ENCODE measurements at regions not wholly inside any gene's neighbourhood (a gene's known extent, or its start where the extent isn't known, plus 50 kb on each side); places are given as distances from the start of the nearest gene placed in this dataset.

DNA sequence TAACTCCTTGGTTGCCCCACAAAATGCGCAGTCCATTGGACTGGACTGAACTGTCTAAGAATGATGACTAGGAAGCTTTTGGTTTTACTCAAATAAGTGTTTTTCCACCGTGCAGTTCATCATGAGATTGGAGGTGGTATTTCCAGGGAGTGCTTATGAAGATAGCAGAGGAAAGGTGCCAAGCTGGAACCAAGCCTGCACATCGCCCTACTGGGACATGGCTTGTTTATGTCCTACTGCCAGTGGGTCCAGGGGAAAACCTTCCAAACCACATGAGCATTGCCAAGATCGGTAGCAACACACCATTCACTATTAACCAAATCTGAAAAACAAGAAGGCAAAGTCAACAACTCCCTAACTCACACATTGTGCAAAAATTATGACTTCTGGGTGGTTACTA, 54.7 kb upstream of the DSCAM start:
- Histone ChIP-seq H3K27me3 (ENCODE audit: control insufficient read depth in 5 of 5, insufficient read depth in 4 of 5, low read length in 5 of 5) (peaks cover 0 to 5% (median 0%) of the 10 kb centered on the region in 5 donors), H3K4me3 (ENCODE audit: low read depth in 1 of 5, low read length in 5 of 5) (no peak overlapping the region), H3K9ac (ENCODE audit: low read length in 5 of 5) (no peak overlapping the region), H3K4me1 (ENCODE audit: control insufficient read depth in 5 of 5, insufficient read depth in 5 of 5, low read length in 5 of 5) (peaks cover 0 to 4% (median 0%) of the 10 kb centered on the region in 5 donors), H3K9me3 (ENCODE audit: control insufficient read depth in 5 of 5, low read length in 5 of 5) (peaks cover 0 to 11% (median 6%) of the 10 kb centered on the region in 5 donors), H3K27ac (ENCODE audit: low read depth, low read length) (no peak overlapping the region), H3K36me3 (ENCODE audit: control insufficient read depth in 5 of 5, insufficient read depth in 5 of 5, low read length in 5 of 5) (no peaks in the 10 kb centered on the region)

DNA sequence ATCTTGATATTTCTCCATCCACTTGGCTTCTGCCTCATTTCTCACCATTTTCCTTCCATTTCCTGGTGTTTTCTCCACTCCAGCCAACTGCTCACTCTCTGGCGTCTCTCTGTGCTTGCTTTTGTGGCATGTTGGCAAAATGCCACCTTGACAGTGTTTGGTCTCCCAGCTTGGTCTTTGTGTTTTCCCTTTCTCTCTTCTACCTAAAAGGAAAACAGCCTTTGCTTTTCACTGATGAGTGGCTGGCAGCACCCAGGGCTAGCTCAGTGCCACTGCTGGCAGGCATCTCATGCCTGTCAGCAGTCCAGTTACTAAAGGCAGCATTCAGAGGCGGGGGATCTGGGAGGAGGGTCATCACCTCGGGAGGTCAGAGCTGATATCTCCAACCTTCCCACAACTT, 55.3 kb upstream of the DSCAM start:
- H3K36me3 ChIP-seq (ENCODE audit: control insufficient read depth in 5 of 5, insufficient read depth in 5 of 5, low read length in 5 of 5) = no peaks in the 10 kb centered on the region
- peaks cover 0 to 5% (median 0%) of the 10 kb centered on the region in 5 donors for H3K27me3 ChIP-seq (ENCODE audit: control insufficient read depth in 5 of 5, insufficient read depth in 4 of 5, low read length in 5 of 5)
- no peak overlapping the region for H3K27ac ChIP-seq (ENCODE audit: low read depth, low read length)
- peaks cover 0 to 4% (median 0%) of the 10 kb centered on the region in 5 donors for H3K4me1 ChIP-seq (ENCODE audit: control insufficient read depth in 5 of 5, insufficient read depth in 5 of 5, low read length in 5 of 5)
- H3K9ac ChIP-seq (ENCODE audit: low read length in 5 of 5) = no peak overlapping the region
- peaks cover 0 to 9% (median 2%) of the 10 kb centered on the region in 5 donors for H3K9me3 ChIP-seq (ENCODE audit: control insufficient read depth in 5 of 5, low read length in 5 of 5)
- no peak overlapping the region for H3K4me3 ChIP-seq (ENCODE audit: low read depth in 1 of 5, low read length in 5 of 5)

DNA sequence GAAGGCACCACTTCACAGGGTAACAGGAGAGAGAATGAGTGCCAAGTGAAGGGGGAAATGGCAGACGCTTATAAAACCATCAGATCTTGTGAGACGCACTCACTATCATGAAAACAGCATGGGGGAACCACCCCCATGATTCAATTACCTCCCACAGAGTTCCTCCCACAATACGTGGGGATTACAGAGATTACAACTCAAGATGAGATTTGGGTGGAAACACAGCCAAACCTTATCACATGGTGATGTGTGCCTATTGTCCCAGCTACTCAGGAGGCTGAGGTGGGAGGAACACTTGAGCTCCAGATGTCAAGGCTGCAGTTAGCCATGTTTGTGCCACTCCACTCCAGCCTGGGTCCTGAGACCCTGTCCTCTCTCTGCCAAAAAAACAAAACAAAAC, 56.0 kb upstream of the DSCAM start:
- Histone ChIP-seq H3K27ac (ENCODE audit: low read depth, low read length) (no peak overlapping the region), H3K36me3 (ENCODE audit: control insufficient read depth in 5 of 5, insufficient read depth in 5 of 5, low read length in 5 of 5) (no peaks in the 10 kb centered on the region)

DNA sequence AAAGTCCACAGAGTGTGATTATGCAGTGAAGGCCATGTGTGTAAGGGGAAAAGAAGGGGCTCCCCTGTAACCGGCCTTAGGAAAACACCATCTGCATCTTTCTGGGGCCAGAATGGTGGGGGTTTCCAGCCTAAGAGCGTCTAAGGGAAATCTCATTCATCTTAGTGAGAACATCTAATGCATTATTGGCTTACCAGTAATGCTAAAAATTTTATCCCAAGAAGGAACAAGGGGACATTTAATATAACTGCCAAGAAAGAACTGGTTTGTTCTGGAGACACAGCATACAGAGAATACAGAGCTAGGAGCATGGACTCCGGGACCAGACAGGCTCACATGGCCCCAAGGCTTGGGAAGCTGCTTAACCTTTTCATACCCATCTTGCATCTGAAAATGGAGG, 58.3 kb upstream of the DSCAM start:
- Histone ChIP-seq H3K36me3 (ENCODE audit: control insufficient read depth in 5 of 5, insufficient read depth in 5 of 5, low read length in 5 of 5) (no peaks in the 10 kb centered on the region), H3K9me3 (ENCODE audit: control insufficient read depth in 5 of 5, low read length in 5 of 5) (peaks cover 0 to 3% (median 0%) of the 10 kb centered on the region in 5 donors), H3K9ac (ENCODE audit: low read length in 5 of 5) (no peak overlapping the region), H3K4me3 (ENCODE audit: low read depth in 1 of 5, low read length in 5 of 5) (no peak overlapping the region), H3K27me3 (ENCODE audit: control insufficient read depth in 5 of 5, insufficient read depth in 4 of 5, low read length in 5 of 5) (peaks cover 0 to 2% (median 0%) of the 10 kb centered on the region in 5 donors), H3K4me1 (ENCODE audit: control insufficient read depth in 5 of 5, insufficient read depth in 5 of 5, low read length in 5 of 5) (peaks cover 0 to 4% (median 0%) of the 10 kb centered on the region in 5 donors), H3K27ac (ENCODE audit: low read depth, low read length) (no peak overlapping the region)

More for the DNA sequence above, 56.0 kb upstream of the DSCAM start:
- H3K9ac ChIP-seq (ENCODE audit: low read length in 5 of 5) = no peak overlapping the region
- peaks cover 0 to 5% (median 0%) of the 10 kb centered on the region in 5 donors for H3K27me3 ChIP-seq (ENCODE audit: control insufficient read depth in 5 of 5, insufficient read depth in 4 of 5, low read length in 5 of 5)
- no peak overlapping the region for H3K4me3 ChIP-seq (ENCODE audit: low read depth in 1 of 5, low read length in 5 of 5)
- H3K9me3 ChIP-seq (ENCODE audit: control insufficient read depth in 5 of 5, low read length in 5 of 5) = peaks cover 0 to 5% (median 0%) of the 10 kb centered on the region in 5 donors
- peaks cover 0 to 4% (median 0%) of the 10 kb centered on the region in 5 donors for H3K4me1 ChIP-seq (ENCODE audit: control insufficient read depth in 5 of 5, insufficient read depth in 5 of 5, low read length in 5 of 5)

DNA sequence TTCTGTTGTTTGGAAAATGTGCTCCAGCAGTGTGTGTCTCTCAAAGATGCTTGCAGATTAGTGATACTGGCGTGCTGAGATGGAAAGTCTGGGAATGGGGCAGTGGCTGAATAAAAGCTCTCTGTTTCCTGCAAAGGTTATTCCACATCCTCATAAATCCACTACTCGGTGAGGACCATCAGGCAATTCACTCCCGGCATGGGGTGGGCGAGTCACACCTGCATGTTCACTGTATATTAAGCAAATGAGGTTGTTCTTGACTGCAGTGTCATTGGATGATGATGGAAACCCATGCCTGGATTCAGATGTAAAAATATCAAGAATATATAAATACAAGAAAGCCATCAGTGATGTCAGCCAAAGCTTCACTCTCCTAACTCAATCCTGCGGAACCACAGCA, 65.4 kb upstream of the DSCAM start:
- H3K36me3 ChIP-seq (ENCODE audit: control insufficient read depth in 5 of 5, insufficient read depth in 5 of 5, low read length in 5 of 5) = no peaks in the 10 kb centered on the region
- no peaks in the 10 kb centered on the region for H3K4me1 ChIP-seq (ENCODE audit: control insufficient read depth in 5 of 5, insufficient read depth in 5 of 5, low read length in 5 of 5)
- no peak overlapping the region for H3K4me3 ChIP-seq (ENCODE audit: low read depth in 1 of 5, low read length in 5 of 5)
- no peak overlapping the region for H3K27ac ChIP-seq (ENCODE audit: low read depth, low read length)
- no peak overlapping the region for H3K9ac ChIP-seq (ENCODE audit: low read length in 5 of 5)
- peaks cover 0 to 4% (median 0%) of the 10 kb centered on the region in 5 donors for H3K27me3 ChIP-seq (ENCODE audit: control insufficient read depth in 5 of 5, insufficient read depth in 4 of 5, low read length in 5 of 5)
- H3K9me3 ChIP-seq (ENCODE audit: control insufficient read depth in 5 of 5, low read length in 5 of 5) = peaks cover 2 to 10% (median 5%) of the 10 kb centered on the region in 5 donors

DNA sequence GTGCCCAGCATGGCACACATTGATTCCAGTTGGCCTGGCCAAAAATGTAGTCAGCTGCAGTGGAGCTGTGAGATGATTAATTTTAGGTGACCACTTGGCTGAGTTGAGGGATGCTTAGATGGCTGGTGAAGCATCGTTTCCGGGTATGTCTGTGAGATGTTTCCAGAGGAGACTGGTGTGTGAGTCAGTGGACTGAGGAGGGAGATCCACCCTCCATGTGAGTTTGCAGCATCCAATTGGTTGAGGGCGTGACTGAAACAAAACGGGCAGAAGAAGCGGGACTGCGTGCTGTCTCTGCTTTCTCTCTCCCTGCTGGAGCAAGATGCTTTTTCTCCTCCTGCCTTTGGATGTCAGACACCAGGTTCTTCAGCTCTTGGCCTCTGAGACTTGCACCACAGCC, 68.2 kb upstream of the DSCAM start:
- Histone ChIP-seq H3K27ac (ENCODE audit: low read depth, low read length) (no peak overlapping the region), H3K4me1 (ENCODE audit: control insufficient read depth in 5 of 5, insufficient read depth in 5 of 5, low read length in 5 of 5) (peaks cover 0 to 2% (median 0%) of the 10 kb centered on the region in 5 donors), H3K4me3 (ENCODE audit: low read depth in 1 of 5, low read length in 5 of 5) (no peak overlapping the region), H3K9me3 (ENCODE audit: control insufficient read depth in 5 of 5, low read length in 5 of 5) (peaks cover 2 to 10% (median 3%) of the 10 kb centered on the region in 5 donors), H3K27me3 (ENCODE audit: control insufficient read depth in 5 of 5, insufficient read depth in 4 of 5, low read length in 5 of 5) (peaks cover 0 to 4% (median 0%) of the 10 kb centered on the region in 5 donors), H3K9ac (ENCODE audit: low read length in 5 of 5) (no peak overlapping the region), H3K36me3 (ENCODE audit: control insufficient read depth in 5 of 5, insufficient read depth in 5 of 5, low read length in 5 of 5) (no peaks in the 10 kb centered on the region)

DNA sequence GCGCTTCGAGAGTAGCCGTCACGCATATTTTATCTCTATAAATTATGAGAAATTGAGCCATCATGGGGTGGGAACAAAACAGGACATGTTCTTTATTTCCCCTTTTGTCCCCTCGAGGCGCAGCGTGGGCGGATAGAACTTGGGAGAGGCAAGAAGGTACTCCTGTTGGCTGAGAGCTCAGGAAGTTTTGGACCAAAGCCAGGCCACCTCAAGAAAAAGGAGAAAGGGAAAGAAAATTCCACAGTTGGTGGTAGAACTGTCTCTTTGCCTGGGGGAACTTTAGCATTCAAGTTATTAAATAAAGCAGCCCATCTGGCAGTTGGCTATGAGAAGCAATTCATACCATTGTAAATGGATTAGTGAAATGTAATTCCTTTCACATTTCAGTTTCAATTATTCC, 76.4 kb upstream of the DSCAM start:
- Histone ChIP-seq H3K9ac (ENCODE audit: low read length in 5 of 5) (no peak overlapping the region), H3K36me3 (ENCODE audit: control insufficient read depth in 5 of 5, insufficient read depth in 5 of 5, low read length in 5 of 5) (no peaks in the 10 kb centered on the region), H3K9me3 (ENCODE audit: control insufficient read depth in 5 of 5, low read length in 5 of 5) (peaks cover 0 to 8% (median 0%) of the 10 kb centered on the region in 5 donors), H3K27ac (ENCODE audit: low read depth, low read length) (no peak overlapping the region), H3K4me3 (ENCODE audit: low read depth in 1 of 5, low read length in 5 of 5) (no peak overlapping the region), H3K4me1 (ENCODE audit: control insufficient read depth in 5 of 5, insufficient read depth in 5 of 5, low read length in 5 of 5) (peaks cover 0 to under 1% (median 0%) of the 10 kb centered on the region in 5 donors), H3K27me3 (ENCODE audit: control insufficient read depth in 5 of 5, insufficient read depth in 4 of 5, low read length in 5 of 5) (no peaks in the 10 kb centered on the region)

DNA sequence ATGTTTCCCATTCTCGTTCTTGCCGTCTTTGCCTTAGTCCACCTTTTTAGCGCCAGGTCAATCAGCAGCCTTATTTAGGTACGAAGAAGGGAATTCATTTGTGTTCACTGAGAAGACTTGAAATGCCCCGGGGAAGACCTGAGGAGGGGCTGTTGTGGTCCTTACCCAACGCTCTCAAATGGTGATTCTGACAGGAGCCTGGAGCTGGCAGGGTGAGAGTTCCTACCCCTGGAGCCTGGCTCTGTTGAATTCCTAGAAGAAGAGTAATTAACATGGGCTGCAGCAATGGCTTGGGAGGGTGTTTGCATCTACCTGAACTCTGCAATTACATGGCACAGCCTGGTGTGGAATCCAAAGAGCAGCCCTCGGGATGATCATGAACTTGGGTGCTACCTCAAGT, 76.9 kb upstream of the DSCAM start:
- no peaks in the 10 kb centered on the region for H3K27me3 ChIP-seq (ENCODE audit: control insufficient read depth in 5 of 5, insufficient read depth in 4 of 5, low read length in 5 of 5)
- no peaks in the 10 kb centered on the region for H3K36me3 ChIP-seq (ENCODE audit: control insufficient read depth in 5 of 5, insufficient read depth in 5 of 5, low read length in 5 of 5)
- H3K9me3 ChIP-seq (ENCODE audit: control insufficient read depth in 5 of 5, low read length in 5 of 5) = peaks cover 0 to 13% (median 3%) of the 10 kb centered on the region in 5 donors
- no peak overlapping the region for H3K27ac ChIP-seq (ENCODE audit: low read depth, low read length)
- no peak overlapping the region for H3K9ac ChIP-seq (ENCODE audit: low read length in 5 of 5)
- H3K4me1 ChIP-seq (ENCODE audit: control insufficient read depth in 5 of 5, insufficient read depth in 5 of 5, low read length in 5 of 5) = no peaks in the 10 kb centered on the region
- no peak overlapping the region for H3K4me3 ChIP-seq (ENCODE audit: low read depth in 1 of 5, low read length in 5 of 5)

DNA sequence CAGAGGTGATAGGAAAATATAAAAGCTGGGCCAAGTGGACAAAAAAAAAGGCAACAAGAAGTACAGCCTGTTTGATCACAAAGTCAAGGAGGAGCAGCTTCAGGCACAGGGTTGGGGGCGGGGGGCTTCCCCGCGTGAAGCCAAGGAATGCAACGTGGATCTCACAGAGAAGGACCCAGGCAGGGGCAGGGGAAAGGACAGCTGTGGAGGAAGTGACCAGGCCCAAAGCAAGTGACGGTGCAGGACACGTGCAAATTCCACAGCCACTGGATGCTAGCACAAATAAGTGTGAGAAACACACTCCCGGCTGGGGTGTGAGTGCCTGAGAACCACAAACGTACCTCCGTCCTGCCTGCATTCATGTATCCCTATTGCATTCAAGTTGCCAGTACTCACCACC, 77.7 kb upstream of the DSCAM start:
- no peaks in the 10 kb centered on the region for H3K27me3 ChIP-seq (ENCODE audit: control insufficient read depth in 5 of 5, insufficient read depth in 4 of 5, low read length in 5 of 5)
- no peak overlapping the region for H3K9ac ChIP-seq (ENCODE audit: low read length in 5 of 5)
- peaks cover 0 to 14% (median 4%) of the 10 kb centered on the region in 5 donors for H3K9me3 ChIP-seq (ENCODE audit: control insufficient read depth in 5 of 5, low read length in 5 of 5)
- H3K4me3 ChIP-seq (ENCODE audit: low read depth in 1 of 5, low read length in 5 of 5) = no peak overlapping the region
- no peaks in the 10 kb centered on the region for H3K4me1 ChIP-seq (ENCODE audit: control insufficient read depth in 5 of 5, insufficient read depth in 5 of 5, low read length in 5 of 5)
- H3K27ac ChIP-seq (ENCODE audit: low read depth, low read length) = no peak overlapping the region
- no peaks in the 10 kb centered on the region for H3K36me3 ChIP-seq (ENCODE audit: control insufficient read depth in 5 of 5, insufficient read depth in 5 of 5, low read length in 5 of 5)

DNA sequence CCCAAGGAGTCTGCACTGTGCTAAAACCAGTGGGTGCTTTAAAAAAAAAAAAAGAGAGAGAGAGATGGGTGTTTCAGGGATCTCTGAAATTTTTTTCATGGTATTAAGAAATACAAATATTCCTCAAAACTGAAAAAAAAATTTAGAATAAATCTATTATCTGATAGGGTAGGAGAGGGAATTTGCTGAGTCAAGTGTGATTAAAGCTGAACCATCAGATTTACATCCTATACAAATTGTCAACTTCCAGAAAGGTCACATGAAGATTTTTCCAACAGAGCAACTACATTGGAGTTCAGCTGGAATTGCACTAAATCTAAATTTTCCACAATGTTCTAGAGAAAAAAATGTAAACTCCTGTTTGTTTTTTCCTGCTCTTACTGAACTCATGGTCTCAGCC, 79.3 kb upstream of the DSCAM start:
- no peak overlapping the region for H3K9ac ChIP-seq (ENCODE audit: low read length in 5 of 5)
- no peak overlapping the region for H3K27ac ChIP-seq (ENCODE audit: low read depth, low read length)
- H3K4me1 ChIP-seq (ENCODE audit: control insufficient read depth in 5 of 5, insufficient read depth in 5 of 5, low read length in 5 of 5) = no peaks in the 10 kb centered on the region
- no peaks in the 10 kb centered on the region for H3K27me3 ChIP-seq (ENCODE audit: control insufficient read depth in 5 of 5, insufficient read depth in 4 of 5, low read length in 5 of 5)
- no peaks in the 10 kb centered on the region for H3K36me3 ChIP-seq (ENCODE audit: control insufficient read depth in 5 of 5, insufficient read depth in 5 of 5, low read length in 5 of 5)
- H3K4me3 ChIP-seq (ENCODE audit: low read depth in 1 of 5, low read length in 5 of 5) = no peak overlapping the region
- H3K9me3 ChIP-seq (ENCODE audit: control insufficient read depth in 5 of 5, low read length in 5 of 5) = peaks cover 0 to 20% (median 7%) of the 10 kb centered on the region in 5 donors
